Neuron (in vitro differentiated cells): ENCODE measurements at regions not wholly inside any gene's neighbourhood (a gene's known extent, or its start where the extent isn't known, plus 50 kb on each side); places are given as distances from the start of the nearest gene placed in this dataset.
"Not testable (repeated sequence)": the region's sequence is repeated elsewhere in the genome, so short reads cannot be mapped to it uniquely, and the experiment has no call there.

Source experiments
- H2AFZ ChIP-seq: one replicate; pipeline ENCODE4 v1.6.1; 2013; ENCODE audit warnings: low read depth, mild to moderate bottlenecking, inconsistent platforms, low read length, moderate library complexity
- H3K27me3 ChIP-seq: one replicate; pipeline ENCODE4 v1.6.1; 2013; ENCODE audit warnings: low read length; ENCODE audit not compliant: insufficient read depth
- H3K36me3 ChIP-seq: one replicate; pipeline ENCODE4 v1.6.1; 2013; ENCODE audit warnings: low read length; ENCODE audit not compliant: insufficient read depth
- H3K4me1 ChIP-seq: one replicate; pipeline ENCODE4 v1.6.1; 2013; ENCODE audit warnings: low read length; ENCODE audit not compliant: insufficient read depth
- H3K4me3 ChIP-seq: 2 replicates; pipeline ENCODE4 v1.5.1; 2013; ENCODE audit warnings: mild to moderate bottlenecking, low read length, moderate library complexity
- H3K9me3 ChIP-seq: one replicate; pipeline ENCODE4 v1.6.1; 2013; ENCODE audit warnings: low read length

DNA sequence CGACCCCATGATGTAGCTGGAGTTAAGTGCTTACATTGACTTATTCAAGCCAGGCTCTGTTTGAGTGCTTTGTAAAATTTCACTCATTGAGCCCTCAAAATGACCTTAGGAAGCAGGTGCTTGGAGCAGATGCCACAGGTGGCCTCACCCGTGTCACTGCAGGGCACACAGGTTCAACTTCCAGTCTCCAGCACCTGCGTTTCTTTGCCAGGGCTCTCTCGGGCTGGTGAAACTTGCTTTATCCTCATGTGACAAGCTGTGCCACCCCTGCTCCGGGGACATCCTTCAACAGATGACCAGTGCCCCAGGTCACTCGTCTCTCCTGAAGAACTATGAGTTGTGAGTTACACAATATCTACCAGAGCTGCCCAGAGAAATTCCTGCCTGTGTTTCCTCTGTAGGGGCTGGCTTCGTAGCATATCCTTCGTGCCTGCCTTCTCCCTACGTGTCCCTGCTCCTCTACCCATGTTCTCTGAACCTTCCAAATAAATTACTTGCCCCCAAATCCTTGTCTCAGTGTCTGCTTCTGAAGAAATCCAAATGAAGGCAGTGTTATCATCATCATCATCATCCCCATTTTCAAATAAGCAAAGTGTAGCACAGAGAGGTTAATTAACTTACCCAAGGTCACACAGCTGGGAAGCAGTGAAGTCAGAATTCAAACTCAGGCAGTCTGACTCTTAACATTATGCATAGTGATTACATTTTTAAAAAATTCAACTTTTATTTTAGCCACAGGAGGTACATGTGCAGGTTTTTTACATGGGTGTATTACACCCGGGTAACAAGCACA lies 352.5 kb downstream of the NPIPA8 start:
- no peak overlapping the region for H3K4me3 ChIP-seq
- H3K4me1 ChIP-seq, result no peaks in the 10 kb centered on the region
- no peak overlapping the region for H2AFZ ChIP-seq
- H3K9me3 ChIP-seq, result no peaks in the 10 kb centered on the region
- H3K36me3 ChIP-seq, result no peaks in the 10 kb centered on the region
- H3K27me3 ChIP-seq, result no peaks in the 10 kb centered on the region

DNA sequence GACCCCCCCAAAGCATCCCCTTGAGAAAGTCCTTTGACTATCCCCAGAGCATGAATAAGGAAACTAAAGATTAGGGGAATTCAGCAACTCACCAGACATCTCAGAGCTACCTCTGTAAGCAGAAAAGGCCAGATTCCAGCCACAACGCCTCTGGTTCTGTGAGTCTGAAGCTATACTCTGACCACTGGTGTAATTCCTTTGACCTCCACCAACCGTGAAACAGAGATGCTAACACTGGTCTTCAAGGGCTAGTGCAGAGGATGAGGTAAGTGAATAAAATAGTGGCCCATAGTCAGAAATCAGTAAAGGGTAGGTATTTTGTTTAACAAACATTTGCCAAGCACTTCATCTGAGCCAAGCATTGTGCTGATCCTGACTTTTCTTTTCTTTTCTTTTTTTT lies 353.4 kb downstream of the NPIPA8 start:
- H3K9me3 ChIP-seq, result no peaks in the 10 kb centered on the region
- H3K4me1 ChIP-seq, result no peaks in the 10 kb centered on the region
- no peaks in the 10 kb centered on the region for H3K27me3 ChIP-seq
- no peaks in the 10 kb centered on the region for H3K36me3 ChIP-seq
- no peak overlapping the region for H3K4me3 ChIP-seq
- H2AFZ ChIP-seq, result no peak overlapping the region

DNA sequence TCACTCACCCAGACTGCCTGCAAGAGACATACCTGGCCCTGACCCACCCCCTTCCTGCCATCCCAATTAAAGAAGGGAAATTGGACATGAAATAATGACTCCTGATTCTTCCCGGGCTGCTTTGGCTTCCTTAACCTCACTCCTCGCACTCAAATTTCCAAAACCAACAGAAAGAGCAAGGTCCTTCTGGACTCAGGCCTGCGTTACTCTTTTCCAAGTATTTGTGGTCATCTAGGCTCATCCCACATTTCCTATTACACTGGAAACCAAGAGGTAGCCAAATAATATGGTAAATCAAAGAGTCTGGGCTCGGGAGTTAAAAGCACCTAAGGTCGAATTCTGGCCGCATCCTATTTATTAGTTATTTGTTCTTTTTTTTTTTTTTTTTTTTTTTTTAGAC lies 359.3 kb downstream of the NPIPA8 start:
- no peaks in the 10 kb centered on the region for H3K36me3 ChIP-seq
- no peaks in the 10 kb centered on the region for H3K4me1 ChIP-seq

GRCh38 chr16:17972460-17972943 lies 364.0 kb downstream of the NPIPA8 start:
- Histone ChIP-seq H3K4me3 (no peak overlapping the region), H3K36me3 (no peaks in the 10 kb centered on the region), H3K27me3 (peaks cover 2% of the 10 kb centered on the region), H3K9me3 (no peaks in the 10 kb centered on the region), H2AFZ (no peak overlapping the region), H3K4me1 (peaks cover 6% of the 10 kb centered on the region)

More for the DNA sequence above, 359.3 kb downstream of the NPIPA8 start:
- H3K27me3 ChIP-seq, result no peaks in the 10 kb centered on the region
- H3K4me3 ChIP-seq, result no peak overlapping the region
- no peak overlapping the region for H2AFZ ChIP-seq
- no peaks in the 10 kb centered on the region for H3K9me3 ChIP-seq

GRCh38 chr16:17970816-17971331 lies 365.7 kb downstream of the NPIPA8 start:
- Histone ChIP-seq H3K9me3 (no peaks in the 10 kb centered on the region), H3K36me3 (no peaks in the 10 kb centered on the region), H3K27me3 (peaks cover 2% of the 10 kb centered on the region), H3K4me3 (no peak overlapping the region), H3K4me1 (peaks cover 6% of the 10 kb centered on the region), H2AFZ (no peak overlapping the region)

- Histone ChIP-seq H3K36me3 (no peaks in the 10 kb centered on the region), H3K27me3 (peaks cover 2% of the 10 kb centered on the region), H3K9me3 (no peaks in the 10 kb centered on the region), H3K4me1 (peaks cover 6% of the 10 kb centered on the region), H3K4me3 (no peak overlapping the region), H2AFZ (no peak overlapping the region)
Measured at GRCh38 chr16:17970157-17970765, 366.3 kb downstream of the NPIPA8 start.

GRCh38 chr16:17965133-17965900 lies 371.2 kb downstream of the NPIPA8 start:
- peaks cover 6% of the 10 kb centered on the region for H3K4me1 ChIP-seq
- no peak overlapping the region for H3K4me3 ChIP-seq
- no peaks in the 10 kb centered on the region for H3K36me3 ChIP-seq
- no peaks in the 10 kb centered on the region for H3K9me3 ChIP-seq
- no peak overlapping the region for H2AFZ ChIP-seq
- peaks cover 2% of the 10 kb centered on the region for H3K27me3 ChIP-seq

- peaks cover 6% of the 10 kb centered on the region for H3K4me1 ChIP-seq
Measured at GRCh38 chr16:17964196-17964595, 372.3 kb downstream of the NPIPA8 start.

DNA sequence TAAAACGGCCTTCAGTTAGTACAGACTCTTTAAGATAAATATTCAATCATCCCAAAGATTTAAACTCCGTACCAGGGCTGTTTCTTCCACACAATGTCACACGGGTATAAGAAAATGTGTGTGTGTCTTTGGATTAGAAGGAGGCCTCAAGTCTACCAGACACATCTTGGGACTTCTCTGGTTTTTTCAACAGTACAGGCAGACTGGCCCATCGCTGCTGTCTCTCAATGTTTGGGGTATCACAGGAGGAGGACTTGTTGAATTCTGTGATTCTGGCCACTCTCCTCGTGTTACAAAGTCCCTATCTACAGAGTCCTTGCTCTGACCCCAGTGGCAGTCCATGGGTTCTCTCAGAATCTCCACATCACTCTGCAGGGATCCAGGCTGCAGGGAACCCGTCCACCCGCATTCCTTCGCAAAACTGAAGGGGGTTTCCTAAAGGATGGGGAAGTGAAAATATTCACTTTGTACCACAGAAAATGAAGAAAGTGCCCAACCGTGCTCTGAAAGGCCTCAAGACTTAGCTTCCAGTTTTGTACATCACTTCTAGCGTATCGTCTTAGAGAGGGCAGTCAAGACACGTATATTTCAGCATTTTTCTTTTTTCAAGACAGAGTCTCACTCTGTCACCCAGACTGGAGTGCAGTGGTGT lies 373.2 kb downstream of the NPIPA8 start:
- H3K4me1 ChIP-seq, result peaks cover under 1% of the 10 kb centered on the region
- H3K9me3 ChIP-seq, result no peaks in the 10 kb centered on the region
- H3K36me3 ChIP-seq, result no peaks in the 10 kb centered on the region
- H3K4me3 ChIP-seq, result no peak overlapping the region
- no peak overlapping the region for H2AFZ ChIP-seq
- no peaks in the 10 kb centered on the region for H3K27me3 ChIP-seq

More at GRCh38 chr16:17964196-17964595, 372.3 kb downstream of the NPIPA8 start:
- Histone ChIP-seq H3K36me3 (no peaks in the 10 kb centered on the region), H3K27me3 (no peaks in the 10 kb centered on the region), H3K4me3 (no peak overlapping the region), H2AFZ (no peak overlapping the region), H3K9me3 (no peaks in the 10 kb centered on the region)

- Histone ChIP-seq H2AFZ (no peak overlapping the region), H3K36me3 (no peaks in the 10 kb centered on the region), H3K4me3 (no peak overlapping the region), H3K9me3 (no peaks in the 10 kb centered on the region), H3K4me1 (no peaks in the 10 kb centered on the region), H3K27me3 (no peaks in the 10 kb centered on the region)
Measured at GRCh38 chr16:17962726-17963125, 373.8 kb downstream of the NPIPA8 start.

- not testable (repeated sequence) for H3K36me3 ChIP-seq, H2AFZ ChIP-seq, H3K4me3 ChIP-seq, H3K9me3 ChIP-seq, H3K4me1 ChIP-seq, H3K27me3 ChIP-seq
Measured at GRCh38 chr16:17961822-17962221, 374.7 kb downstream of the NPIPA8 start.

DNA sequence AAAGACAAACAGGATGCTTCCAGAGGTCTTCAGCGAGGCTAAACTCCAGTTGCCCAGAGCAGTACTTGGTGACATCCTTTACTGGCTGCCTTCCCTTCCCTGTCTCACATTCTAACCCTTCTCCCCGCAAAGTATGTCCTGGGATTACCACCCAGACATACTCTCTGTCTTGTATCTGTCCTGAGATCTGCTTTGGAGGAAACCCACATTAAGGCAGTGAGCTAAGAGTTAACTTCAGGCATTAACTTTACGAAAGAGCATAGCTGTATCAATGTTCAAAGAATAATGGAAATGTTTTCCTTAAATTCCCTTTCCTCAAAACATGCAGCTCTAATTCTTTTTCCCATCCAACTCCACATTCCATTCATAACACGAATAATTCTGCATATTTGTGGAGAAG lies 385.2 kb downstream of the NPIPA8 start:
- Histone ChIP-seq H3K4me3 (no peak overlapping the region), H2AFZ (no peak overlapping the region), H3K27me3 (peaks cover 9% of the 10 kb centered on the region), H3K36me3 (no peaks in the 10 kb centered on the region), H3K9me3 (no peaks in the 10 kb centered on the region), H3K4me1 (no peaks in the 10 kb centered on the region)

GRCh38 chr16:17949982-17950250 lies 386.6 kb downstream of the NPIPA8 start:
- Histone ChIP-seq H3K9me3 (no peaks in the 10 kb centered on the region), H2AFZ (no peak overlapping the region), H3K4me3 (no peak overlapping the region), H3K4me1 (no peaks in the 10 kb centered on the region), H3K36me3 (no peaks in the 10 kb centered on the region), H3K27me3 (peaks cover 9% of the 10 kb centered on the region)
